ENCODE measurements at regions not wholly inside any gene's neighbourhood (a gene's known extent, or its start where the extent isn't known, plus 50 kb on each side); places are given as distances from the start of the nearest gene placed in this dataset.

GRCh38 chrX:44470816-44471215 lies 71.8 kb downstream of the FUNDC1 start:
- no peak overlapping the region for H3K4me3 ChIP-seq

GRCh38 chrX:44462850-44463249 lies 79.8 kb downstream of the FUNDC1 start:
- Histone ChIP-seq H3K4me1 (peaks cover 6% of the 10 kb centered on the region), H3K4me3 (no peak overlapping the region), H3K27ac (no peak overlapping the region), H3K36me3 (no peaks in the 10 kb centered on the region), H3K9me3 (no peaks in the 10 kb centered on the region), H3K27me3 (ENCODE audit: low read depth) (no peaks in the 10 kb centered on the region)
- DNase-seq (no peak), ATAC-seq (no peak)
- TF ChIP-seq, protein P1, sequence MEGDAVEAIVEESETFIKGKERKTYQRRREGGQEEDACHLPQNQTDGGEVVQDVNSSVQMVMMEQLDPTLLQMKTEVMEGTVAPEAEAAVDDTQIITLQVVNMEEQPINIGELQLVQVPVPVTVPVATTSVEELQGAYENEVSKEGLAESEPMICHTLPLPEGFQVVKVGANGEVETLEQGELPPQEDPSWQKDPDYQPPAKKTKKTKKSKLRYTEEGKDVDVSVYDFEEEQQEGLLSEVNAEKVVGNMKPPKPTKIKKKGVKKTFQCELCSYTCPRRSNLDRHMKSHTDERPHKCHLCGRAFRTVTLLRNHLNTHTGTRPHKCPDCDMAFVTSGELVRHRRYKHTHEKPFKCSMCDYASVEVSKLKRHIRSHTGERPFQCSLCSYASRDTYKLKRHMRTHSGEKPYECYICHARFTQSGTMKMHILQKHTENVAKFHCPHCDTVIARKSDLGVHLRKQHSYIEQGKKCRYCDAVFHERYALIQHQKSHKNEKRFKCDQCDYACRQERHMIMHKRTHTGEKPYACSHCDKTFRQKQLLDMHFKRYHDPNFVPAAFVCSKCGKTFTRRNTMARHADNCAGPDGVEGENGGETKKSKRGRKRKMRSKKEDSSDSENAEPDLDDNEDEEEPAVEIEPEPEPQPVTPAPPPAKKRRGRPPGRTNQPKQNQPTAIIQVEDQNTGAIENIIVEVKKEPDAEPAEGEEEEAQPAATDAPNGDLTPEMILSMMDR (IDR thresholded peaks at IDR 0.05) = no peak
- intact Hi-C loops (cut with DNase I) = no loop called here

More at GRCh38 chrX:44470816-44471215, 71.8 kb downstream of the FUNDC1 start:
- intact Hi-C loops (cut with DNase I) = no loop called here
- no peaks in the 10 kb centered on the region for H3K36me3 ChIP-seq
- ATAC-seq (no peak), DNase-seq (no peak)
- H3K27ac ChIP-seq = no peak overlapping the region
- H3K27me3 ChIP-seq (ENCODE audit: low read depth) = no peaks in the 10 kb centered on the region
- no peaks in the 10 kb centered on the region for H3K4me1 ChIP-seq
- H3K9me3 ChIP-seq = no peaks in the 10 kb centered on the region
- TF ChIP-seq, protein P1 (IDR thresholded peaks at IDR 0.05) = no peak

DNA sequence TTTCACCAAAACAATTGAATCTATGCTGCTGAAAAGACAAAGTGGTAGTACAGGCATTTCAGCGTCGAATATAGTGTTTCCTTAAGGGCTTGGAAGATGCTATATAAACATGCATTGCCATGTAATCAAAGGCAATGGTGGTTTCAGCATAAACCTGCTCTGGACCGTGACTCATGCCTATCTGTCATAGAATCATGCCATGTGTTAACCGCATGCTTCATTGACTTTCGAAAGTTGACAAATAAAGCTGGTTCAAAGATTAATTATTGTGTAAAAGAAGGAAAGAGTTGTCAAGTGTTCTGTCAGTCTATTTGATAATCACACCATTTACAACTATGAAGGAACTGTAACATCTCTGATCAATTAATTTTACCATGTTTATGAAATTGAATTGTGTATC lies 83.2 kb downstream of the FUNDC1 start:
- no peaks in the 10 kb centered on the region for H3K36me3 ChIP-seq
- H3K27ac ChIP-seq = no peak overlapping the region
- ATAC-seq (no peak), DNase-seq (no peak)
- H3K4me3 ChIP-seq = no peak overlapping the region
- H3K27me3 ChIP-seq (ENCODE audit: low read depth) = no peaks in the 10 kb centered on the region
- intact Hi-C loops (cut with DNase I) = no loop called here
- peaks cover 6% of the 10 kb centered on the region for H3K4me1 ChIP-seq
- TF ChIP-seq, protein P1 (IDR thresholded peaks at IDR 0.05) = no peak
- no peaks in the 10 kb centered on the region for H3K9me3 ChIP-seq

GRCh38 chrX:44456685-44457084 lies 86.0 kb downstream of the FUNDC1 start:
- Histone ChIP-seq H3K9me3 (no peaks in the 10 kb centered on the region), H3K27ac (no peak overlapping the region), H3K27me3 (ENCODE audit: low read depth) (no peaks in the 10 kb centered on the region), H3K4me3 (no peak overlapping the region), H3K36me3 (no peaks in the 10 kb centered on the region), H3K4me1 (no peaks in the 10 kb centered on the region)
- DNase-seq (no peak), ATAC-seq (no peak)
- intact Hi-C loops (cut with DNase I) = no loop called here
- TF ChIP-seq, protein P1 (IDR thresholded peaks at IDR 0.05) = no peak

- Histone ChIP-seq H3K4me1 (no peaks in the 10 kb centered on the region), H3K27ac (no peak overlapping the region), H3K4me3 (no peak overlapping the region), H3K27me3 (ENCODE audit: low read depth) (no peaks in the 10 kb centered on the region), H3K36me3 (no peaks in the 10 kb centered on the region), H3K9me3 (no peaks in the 10 kb centered on the region)
- intact Hi-C loops (cut with DNase I) = no loop called here
- no peak for DNase-seq
- TF ChIP-seq, protein P1 (IDR thresholded peaks at IDR 0.05) = no peak
- ATAC-seq = no peak
Observed at GRCh38 chrX:44451056-44451455, 91.6 kb downstream of the FUNDC1 start.

DNA sequence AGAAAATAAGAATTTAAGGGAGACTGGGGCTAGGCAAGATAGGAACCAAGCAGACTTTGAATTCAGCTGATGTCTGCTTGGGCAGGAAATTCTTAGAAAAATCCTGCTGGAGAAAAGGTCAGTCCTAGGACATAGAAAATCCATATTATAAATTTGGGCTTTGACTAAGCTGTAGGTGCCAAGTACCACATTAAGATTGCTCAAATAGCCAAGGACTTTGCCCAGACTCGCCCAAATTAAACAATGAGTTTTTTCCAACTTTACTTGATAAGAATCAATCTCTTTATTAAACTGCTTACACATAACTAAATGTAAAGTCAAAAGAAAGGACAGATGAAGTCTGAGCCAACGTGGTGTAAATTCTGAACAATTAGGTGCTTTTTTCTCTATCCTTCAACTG lies 95.4 kb downstream of the FUNDC1 start:
- H3K27ac ChIP-seq = no peak overlapping the region
- no peaks in the 10 kb centered on the region for H3K4me1 ChIP-seq
- intact Hi-C loops (cut with DNase I) = no loop called here
- H3K36me3 ChIP-seq = no peaks in the 10 kb centered on the region
- ATAC-seq (no peak), DNase-seq (no peak)
- no peaks in the 10 kb centered on the region for H3K9me3 ChIP-seq
- H3K4me3 ChIP-seq = no peak overlapping the region
- TF ChIP-seq, protein P1 (IDR thresholded peaks at IDR 0.05) = no peak
- no peaks in the 10 kb centered on the region for H3K27me3 ChIP-seq (ENCODE audit: low read depth)

Data from lower lobe of right lung (tissue), 2 donors.